ENCODE measurements at regions not wholly inside any gene's neighbourhood (a gene's known extent, or its start where the extent isn't known, plus 50 kb on each side); places are given as distances from the start of the nearest gene placed in this dataset.
"Not testable (repeated sequence)": the region's sequence is repeated elsewhere in the genome, so short reads cannot be mapped to it uniquely, and the experiment has no call there.

- DNase-seq, result no peak
These were observed 987.2 kb upstream of the CELF4 start for GRCh38 chr18:38552732-38553321.

GRCh38 chr18:38551881-38552280 lies 986.3 kb upstream of the CELF4 start:
- no peak for DNase-seq

GRCh38 chr18:38545071-38545470 lies 979.5 kb upstream of the CELF4 start:
- no peak for DNase-seq

- no peak for DNase-seq
These were observed 974.3 kb upstream of the CELF4 start for GRCh38 chr18:38539856-38540255.

GRCh38 chr18:38539371-38539770 lies 973.8 kb upstream of the CELF4 start:
- DNase-seq, result no peak

GRCh38 chr18:38534073-38534472 lies 968.5 kb upstream of the CELF4 start:
- no peak for DNase-seq

- no peak for DNase-seq
These were observed 961.3 kb upstream of the CELF4 start for GRCh38 chr18:38526922-38527321.

GRCh38 chr18:38525039-38525438 lies 959.4 kb upstream of the CELF4 start:
- no peak for DNase-seq

- DNase-seq, result peak; percentile 54
These were observed 955.2 kb upstream of the CELF4 start for GRCh38 chr18:38520786-38521185.

GRCh38 chr18:38502539-38502938 lies 936.9 kb upstream of the CELF4 start:
- DNase-seq, result no peak

GRCh38 chr18:38497266-38497665 lies 931.7 kb upstream of the CELF4 start:
- no peak for DNase-seq

GRCh38 chr18:38496222-38496793 lies 930.7 kb upstream of the CELF4 start:
- no peak for DNase-seq

- DNase-seq, result no peak
These were observed 928.5 kb upstream of the CELF4 start for GRCh38 chr18:38494065-38494464.

- no peak for DNase-seq
These were observed 925.6 kb upstream of the CELF4 start for GRCh38 chr18:38491195-38491594.

- not testable (repeated sequence) for DNase-seq
These were observed 924.1 kb upstream of the CELF4 start for GRCh38 chr18:38489721-38490120.

- no peak for DNase-seq
These were observed 921.9 kb upstream of the CELF4 start for GRCh38 chr18:38487521-38487920.

- no peak for DNase-seq
These were observed 917.7 kb upstream of the CELF4 start for GRCh38 chr18:38483326-38483725.

- no peak for DNase-seq
These were observed 916.0 kb upstream of the CELF4 start for GRCh38 chr18:38481576-38481975.

GRCh38 chr18:38475686-38476085 lies 910.1 kb upstream of the CELF4 start:
- DNase-seq, result no peak

- DNase-seq, result no peak
These were observed 907.9 kb upstream of the CELF4 start for GRCh38 chr18:38473535-38473934.

GRCh38 chr18:38470421-38470820 lies 904.8 kb upstream of the CELF4 start:
- no peak for DNase-seq

GRCh38 chr18:38466426-38466825 lies 900.8 kb upstream of the CELF4 start:
- no peak for DNase-seq

GRCh38 chr18:38464024-38464423 lies 898.4 kb upstream of the CELF4 start:
- no peak for DNase-seq

- no peak for DNase-seq
These were observed 895.1 kb upstream of the CELF4 start for GRCh38 chr18:38460657-38461056.

All from NCI-H2081 treated with DMSO at 0.1 percent for 48 hours (cell line).